ENCODE measurements at regions not wholly inside any gene's neighbourhood (a gene's known extent, or its start where the extent isn't known, plus 50 kb on each side); places are given as distances from the start of the nearest gene placed in this dataset.
"Not testable (repeated sequence)": the region's sequence is repeated elsewhere in the genome, so short reads cannot be mapped to it uniquely, and the experiment has no call there.

- DNase-seq (ENCODE audit: low read depth in 1 of 2, low spot score in 1 of 2), result no peak
These were observed 168.8 kb downstream of the POLR2M start for GRCh38 chr15:57875347-57875746.

- no peak for DNase-seq (ENCODE audit: low read depth in 1 of 2, low spot score in 1 of 2)
These were observed 172.1 kb downstream of the POLR2M start for GRCh38 chr15:57878573-57878972.

- DNase-seq (ENCODE audit: low read depth in 1 of 2, low spot score in 1 of 2), result no peak
These were observed 174.8 kb downstream of the POLR2M start for GRCh38 chr15:57881361-57881760.

GRCh38 chr15:57881972-57882371 is 175.5 kb downstream of the POLR2M start:
- DNase-seq (ENCODE audit: low read depth in 1 of 2, low spot score in 1 of 2), result no peak

- no peak for DNase-seq (ENCODE audit: low read depth in 1 of 2, low spot score in 1 of 2)
These were observed 177.2 kb downstream of the POLR2M start for GRCh38 chr15:57883701-57884100.

- DNase-seq (ENCODE audit: low read depth in 1 of 2, low spot score in 1 of 2), result no peak
These were observed 178.4 kb downstream of the POLR2M start for GRCh38 chr15:57884936-57885335.

GRCh38 chr15:57885435-57885834 is 178.9 kb downstream of the POLR2M start:
- DNase-seq (ENCODE audit: low read depth in 1 of 2, low spot score in 1 of 2), result no peak

GRCh38 chr15:57887825-57888224 is 177.7 kb downstream of the ALDH1A2 start:
- DNase-seq (ENCODE audit: low read depth in 1 of 2, low spot score in 1 of 2), result no peak

GRCh38 chr15:57890351-57890750 is 175.2 kb downstream of the ALDH1A2 start:
- no peak for DNase-seq (ENCODE audit: low read depth in 1 of 2, low spot score in 1 of 2)

- no peak for DNase-seq (ENCODE audit: low read depth in 1 of 2, low spot score in 1 of 2)
These were observed 174.6 kb downstream of the ALDH1A2 start for GRCh38 chr15:57890878-57891277.

GRCh38 chr15:57892181-57892580 is 173.3 kb downstream of the ALDH1A2 start:
- no peak for DNase-seq (ENCODE audit: low read depth in 1 of 2, low spot score in 1 of 2)

- no peak for DNase-seq (ENCODE audit: low read depth in 1 of 2, low spot score in 1 of 2)
These were observed 172.5 kb downstream of the ALDH1A2 start for GRCh38 chr15:57893040-57893439.

GRCh38 chr15:57895291-57895690 is 170.2 kb downstream of the ALDH1A2 start:
- DNase-seq (ENCODE audit: low read depth in 1 of 2, low spot score in 1 of 2), result no peak

- DNase-seq (ENCODE audit: low read depth in 1 of 2, low spot score in 1 of 2), result no peak
These were observed 169.4 kb downstream of the ALDH1A2 start for GRCh38 chr15:57896114-57896513.

GRCh38 chr15:57896899-57897298 is 168.6 kb downstream of the ALDH1A2 start:
- not testable (repeated sequence) for DNase-seq (ENCODE audit: low read depth in 1 of 2, low spot score in 1 of 2)

GRCh38 chr15:57897870-57898269 is 167.6 kb downstream of the ALDH1A2 start:
- no peak for DNase-seq (ENCODE audit: low read depth in 1 of 2, low spot score in 1 of 2)

- DNase-seq (ENCODE audit: low read depth in 1 of 2, low spot score in 1 of 2), result no peak
These were observed 163.4 kb downstream of the ALDH1A2 start for GRCh38 chr15:57902155-57902554.
